ENCODE measurements at regions not wholly inside any gene's neighbourhood (a gene's known extent, or its start where the extent isn't known, plus 50 kb on each side); places are given as distances from the start of the nearest gene placed in this dataset.

- TF ChIP-seq POLR2AphosphoS5 (IDR thresholded peaks at IDR 0.05; ENCODE audit: insufficient read depth in 1 of 2, low read depth in 1 of 2) (peak in 1 of 2 donors; percentile 11), CTCF (IDR thresholded peaks at IDR 0.05) (no peak)
- no peak overlapping the region for H3K4me3 ChIP-seq
- H3K27me3 ChIP-seq = no peaks in the 10 kb centered on the region
- H3K27ac ChIP-seq = peak overlapping the region; percentile 34
- DNase-seq (ENCODE audit: extremely low spot score in 2 of 2) = no peak
- no peaks in the 10 kb centered on the region for H3K36me3 ChIP-seq
- intact Hi-C loops (cut with DNase I) = no loop called here
- H3K4me1 ChIP-seq = peaks cover 10% of the 10 kb centered on the region
- no peaks in the 10 kb centered on the region for H3K9me3 ChIP-seq
These were observed 502.2 kb upstream of the JARID2 start for GRCh38 chr6:14743474-14744211.

DNA sequence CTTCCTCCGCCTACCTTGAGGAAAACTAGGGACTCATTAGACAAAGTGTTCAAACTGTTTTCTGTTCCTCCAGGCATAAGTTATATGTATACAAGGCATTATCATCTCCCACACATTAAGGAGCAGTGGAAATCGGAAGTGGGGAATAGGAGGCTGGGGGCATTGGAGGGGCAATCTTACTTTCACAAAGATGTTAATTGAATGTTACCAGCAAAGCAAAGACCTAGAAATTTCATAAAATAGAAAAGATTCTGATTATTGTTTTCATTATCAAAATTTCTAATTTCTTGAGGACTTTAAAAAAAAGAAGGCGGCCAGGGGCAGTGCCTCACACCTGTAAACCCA lies 501.7 kb upstream of the JARID2 start:
- no peak for TF ChIP-seq CTCF (IDR thresholded peaks at IDR 0.05)
- no peak for TF ChIP-seq POLR2AphosphoS5 (IDR thresholded peaks at IDR 0.05; ENCODE audit: insufficient read depth in 1 of 2, low read depth in 1 of 2)
- no peak for TF ChIP-seq POLR2A (IDR thresholded peaks at IDR 0.05)
- Histone ChIP-seq H3K9me3 (no peaks in the 10 kb centered on the region), H3K36me3 (no peaks in the 10 kb centered on the region), H3K27ac (no peak overlapping the region), H3K4me3 (no peak overlapping the region), H3K4me1 (peaks cover 10% of the 10 kb centered on the region), H3K27me3 (no peaks in the 10 kb centered on the region)
- DNase-seq (ENCODE audit: extremely low spot score in 2 of 2) = no peak
- intact Hi-C loops (cut with DNase I) = no loop called here

- Histone ChIP-seq H3K27me3 (no peaks in the 10 kb centered on the region), H3K36me3 (no peaks in the 10 kb centered on the region), H3K4me1 (peaks cover 10% of the 10 kb centered on the region), H3K27ac (no peak overlapping the region), H3K4me3 (no peak overlapping the region), H3K9me3 (no peaks in the 10 kb centered on the region)
- intact Hi-C loops (cut with DNase I) = no loop called here
- no peak for DNase-seq (ENCODE audit: extremely low spot score in 2 of 2)
- TF ChIP-seq POLR2A (IDR thresholded peaks at IDR 0.05) (no peak), CTCF (IDR thresholded peaks at IDR 0.05) (no peak), POLR2AphosphoS5 (IDR thresholded peaks at IDR 0.05; ENCODE audit: insufficient read depth in 1 of 2, low read depth in 1 of 2) (no peak)
These were observed 499.6 kb upstream of the JARID2 start for GRCh38 chr6:14746139-14746837.

- no peak overlapping the region for H3K4me3 ChIP-seq
- no peaks in the 10 kb centered on the region for H3K27me3 ChIP-seq
- DNase-seq (ENCODE audit: extremely low spot score in 2 of 2) = no peak
- H3K36me3 ChIP-seq = no peaks in the 10 kb centered on the region
- intact Hi-C loops (cut with DNase I) = no loop called here
- H3K4me1 ChIP-seq = peaks cover 9% of the 10 kb centered on the region
- TF ChIP-seq POLR2A (IDR thresholded peaks at IDR 0.05) = no peak
- no peak for TF ChIP-seq POLR2AphosphoS5 (IDR thresholded peaks at IDR 0.05; ENCODE audit: insufficient read depth in 1 of 2, low read depth in 1 of 2)
- no peak for TF ChIP-seq CTCF (IDR thresholded peaks at IDR 0.05)
- H3K9me3 ChIP-seq = no peaks in the 10 kb centered on the region
- H3K27ac ChIP-seq = no peak overlapping the region
These were observed 497.9 kb upstream of the JARID2 start for GRCh38 chr6:14747881-14748520.

GRCh38 chr6:14748679-14749078 lies 497.2 kb upstream of the JARID2 start:
- intact Hi-C loops (cut with DNase I) = no loop called here
- Histone ChIP-seq H3K4me1 (peaks cover 2% of the 10 kb centered on the region), H3K36me3 (no peaks in the 10 kb centered on the region), H3K27ac (no peak overlapping the region), H3K9me3 (no peaks in the 10 kb centered on the region), H3K4me3 (no peak overlapping the region), H3K27me3 (no peaks in the 10 kb centered on the region)
- DNase-seq (ENCODE audit: extremely low spot score in 2 of 2) = no peak
- TF ChIP-seq POLR2A (IDR thresholded peaks at IDR 0.05) = no peak
- no peak for TF ChIP-seq CTCF (IDR thresholded peaks at IDR 0.05)
- TF ChIP-seq POLR2AphosphoS5 (IDR thresholded peaks at IDR 0.05; ENCODE audit: insufficient read depth in 1 of 2, low read depth in 1 of 2) = no peak
